NCI-H226 (cell line): ENCODE measurements at regions not wholly inside any gene's neighbourhood (a gene's known extent, or its start where the extent isn't known, plus 50 kb on each side); places are given as distances from the start of the nearest gene placed in this dataset.
A peak's percentile ranks its signal among the peaks of the same experiment; 100 is the strongest.
"Not testable (repeated sequence)": the region's sequence is repeated elsewhere in the genome, so short reads cannot be mapped to it uniquely, and the experiment has no call there.

Experiments
- DNase-seq: peaks from one replicate; pipeline ENCODE4 v3.0.0-alpha.2; 2015

GRCh38 chr14:23863836-23864235 lies 89.7 kb upstream of the DHRS4 start:
- DNase-seq: no peak

GRCh38 chr14:23864259-23864658 lies 89.3 kb upstream of the DHRS4 start:
- no peak for DNase-seq

GRCh38 chr14:23864861-23865260 lies 88.7 kb upstream of the DHRS4 start:
- no peak for DNase-seq

GRCh38 chr14:23865502-23865901 lies 88.1 kb upstream of the DHRS4 start:
- peak; percentile 16 for DNase-seq

- DNase-seq: no peak
Observed at GRCh38 chr14:23866269-23866668, 87.3 kb upstream of the DHRS4 start.

- DNase-seq: no peak
Observed at GRCh38 chr14:23869078-23869719, 84.4 kb upstream of the DHRS4 start.

- no peak for DNase-seq
Observed at GRCh38 chr14:23876160-23876750, 77.3 kb upstream of the DHRS4 start.

- no peak for DNase-seq
Observed at GRCh38 chr14:23877111-23877510, 76.5 kb upstream of the DHRS4 start.

GRCh38 chr14:23877538-23878180 lies 75.9 kb upstream of the DHRS4 start:
- no peak for DNase-seq

- DNase-seq: no peak
Observed at GRCh38 chr14:23881282-23881681, 72.3 kb upstream of the DHRS4 start.

GRCh38 chr14:23883684-23884540 lies 69.7 kb upstream of the DHRS4 start:
- no peak for DNase-seq

GRCh38 chr14:23884541-23884904 lies 69.0 kb upstream of the DHRS4 start:
- DNase-seq: no peak

GRCh38 chr14:23887536-23887935 lies 66.0 kb upstream of the DHRS4 start:
- no peak for DNase-seq

GRCh38 chr14:23891717-23892116 lies 61.9 kb upstream of the DHRS4 start:
- not testable (repeated sequence) for DNase-seq

GRCh38 chr14:23892289-23892688 lies 61.3 kb upstream of the DHRS4 start:
- not testable (repeated sequence) for DNase-seq

- DNase-seq: no peak
Observed at GRCh38 chr14:23894362-23895052, 59.1 kb upstream of the DHRS4 start.

GRCh38 chr14:23895053-23895419 lies 58.5 kb upstream of the DHRS4 start:
- no peak for DNase-seq

- no peak for DNase-seq
Observed at GRCh38 chr14:23895480-23895879, 58.1 kb upstream of the DHRS4 start.

GRCh38 chr14:23896609-23897153 lies 56.9 kb upstream of the DHRS4 start:
- no peak for DNase-seq

GRCh38 chr14:23897291-23897690 lies 56.3 kb upstream of the DHRS4 start:
- not testable (repeated sequence) for DNase-seq

- DNase-seq: not testable (repeated sequence)
Observed at GRCh38 chr14:23898359-23898758, 55.2 kb upstream of the DHRS4 start.

- no peak for DNase-seq
Observed at GRCh38 chr14:23899788-23900187, 53.8 kb upstream of the DHRS4 start.

GRCh38 chr14:23903442-23903841 lies 50.1 kb upstream of the DHRS4 start:
- DNase-seq: no peak
